Right lobe of liver (tissue), 4 donors: ENCODE measurements at regions not wholly inside any gene's neighbourhood (a gene's known extent, or its start where the extent isn't known, plus 50 kb on each side); places are given as distances from the start of the nearest gene placed in this dataset.

ENCODE experiments used
- POLR2A ChIP-seq: fragments of 450-650 bp; IDR thresholded peaks from one replicate; pipeline ENCODE4 v1.6.1; 2017; ENCODE audit warnings: antibody characterized with exemption, mild to moderate bottlenecking
- TF ChIP-seq, protein P1 (sequence below), 4 donors: fragments of 200-600 bp in 3 of 4; fragments of 450-650 bp in 1 of 4; IDR thresholded peaks; one replicate each; pipeline versions ENCODE4 v1.5.1 to v1.8.0; 2016 to 2022; ENCODE audit warnings: antibody characterized with exemption in 4 of 4, mild to moderate bottlenecking in 2 of 4
- donor health status: DM: no; HTN: no; CAD: no.
- donor health status: DM: no; HTN: no; CAD: no.
- donor health status: DM: no; HTN: yes; CAD: no.

DNA sequence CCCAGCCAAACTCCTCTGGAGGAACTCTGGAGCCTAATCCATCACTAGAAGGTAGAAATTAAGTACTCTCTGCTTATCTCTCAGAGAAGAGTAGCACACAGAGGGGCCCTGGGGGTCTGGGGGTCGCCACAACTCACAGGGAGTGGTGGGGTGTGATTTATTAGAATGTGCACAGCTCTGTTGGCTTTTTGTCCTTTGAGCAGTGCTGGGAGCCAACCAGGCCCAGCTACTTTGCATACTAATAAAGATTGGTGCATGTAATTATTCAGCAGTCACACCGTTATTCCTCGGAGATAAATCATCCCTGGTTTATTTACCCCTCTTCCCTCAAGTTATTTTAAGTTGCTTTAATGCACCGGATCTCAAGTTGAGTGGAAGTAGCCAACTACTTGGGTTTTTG lies 606.7 kb upstream of the EEF2KMT start:
- TF ChIP-seq, protein P1, sequence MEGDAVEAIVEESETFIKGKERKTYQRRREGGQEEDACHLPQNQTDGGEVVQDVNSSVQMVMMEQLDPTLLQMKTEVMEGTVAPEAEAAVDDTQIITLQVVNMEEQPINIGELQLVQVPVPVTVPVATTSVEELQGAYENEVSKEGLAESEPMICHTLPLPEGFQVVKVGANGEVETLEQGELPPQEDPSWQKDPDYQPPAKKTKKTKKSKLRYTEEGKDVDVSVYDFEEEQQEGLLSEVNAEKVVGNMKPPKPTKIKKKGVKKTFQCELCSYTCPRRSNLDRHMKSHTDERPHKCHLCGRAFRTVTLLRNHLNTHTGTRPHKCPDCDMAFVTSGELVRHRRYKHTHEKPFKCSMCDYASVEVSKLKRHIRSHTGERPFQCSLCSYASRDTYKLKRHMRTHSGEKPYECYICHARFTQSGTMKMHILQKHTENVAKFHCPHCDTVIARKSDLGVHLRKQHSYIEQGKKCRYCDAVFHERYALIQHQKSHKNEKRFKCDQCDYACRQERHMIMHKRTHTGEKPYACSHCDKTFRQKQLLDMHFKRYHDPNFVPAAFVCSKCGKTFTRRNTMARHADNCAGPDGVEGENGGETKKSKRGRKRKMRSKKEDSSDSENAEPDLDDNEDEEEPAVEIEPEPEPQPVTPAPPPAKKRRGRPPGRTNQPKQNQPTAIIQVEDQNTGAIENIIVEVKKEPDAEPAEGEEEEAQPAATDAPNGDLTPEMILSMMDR (IDR thresholded peaks at IDR 0.05), result no peak
- no peak for TF ChIP-seq POLR2A
